ENCODE measurements at regions not wholly inside any gene's neighbourhood (a gene's known extent, or its start where the extent isn't known, plus 50 kb on each side); places are given as distances from the start of the nearest gene placed in this dataset.

GRCh38 chr9:515665-516064 lies 301.0 kb downstream of the DOCK8 start:
- no peaks in the 10 kb centered on the region for H3K4me1 ChIP-seq (ENCODE audit: insufficient read depth, insufficient read length)

DNA sequence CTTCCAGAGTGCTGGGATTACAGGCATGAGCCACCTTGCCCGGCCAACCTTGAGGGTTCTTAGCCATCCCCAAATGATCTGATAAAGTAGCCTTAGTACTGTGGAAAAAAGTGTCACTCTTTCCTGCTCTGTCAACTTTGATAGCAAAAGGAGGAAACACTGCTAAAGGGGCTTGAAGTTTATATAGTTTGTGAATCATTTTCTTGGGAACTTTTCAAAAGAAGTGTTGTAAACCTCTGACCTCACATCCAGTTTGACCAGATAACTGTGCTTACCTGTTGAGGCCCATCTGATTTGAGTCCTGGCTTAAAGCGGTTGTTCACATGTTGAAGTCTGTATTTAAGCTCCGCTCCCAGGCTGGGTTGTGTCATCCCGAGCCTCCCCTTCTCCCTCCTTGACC lies 303.3 kb downstream of the DOCK8 start:
- Histone ChIP-seq H3K9me3 (ENCODE audit: insufficient read depth, low read length) (no peaks in the 10 kb centered on the region), H3K4me3 (ENCODE audit: insufficient read length, low read depth) (no peak overlapping the region), H3K9ac (ENCODE audit: insufficient read length, low read depth) (no peak overlapping the region), H3K36me3 (ENCODE audit: insufficient read depth, insufficient read length, low read length) (no peaks in the 10 kb centered on the region), H3K4me1 (ENCODE audit: insufficient read depth, insufficient read length) (no peaks in the 10 kb centered on the region), H3K27me3 (ENCODE audit: insufficient read depth, insufficient read length) (no peaks in the 10 kb centered on the region)
- no peak for TF ChIP-seq ZNF274 (IDR thresholded peaks at IDR 0.05; ENCODE audit: low read depth, low read length)
- TF ChIP-seq SUZ12 (IDR thresholded peaks at IDR 0.05; ENCODE audit: extremely low read depth, insufficient read depth, insufficient read length) = no peak
- no peak for TF ChIP-seq YY1 (IDR thresholded peaks at IDR 0.05; ENCODE audit: insufficient read depth, insufficient read length)
- no peak for DNase-seq (ENCODE audit: low read depth, low spot score)

More at GRCh38 chr9:515665-516064, 301.0 kb downstream of the DOCK8 start:
- H3K4me3 ChIP-seq (ENCODE audit: insufficient read length, low read depth) = no peak overlapping the region
- H3K36me3 ChIP-seq (ENCODE audit: insufficient read depth, insufficient read length, low read length) = no peaks in the 10 kb centered on the region
- TF ChIP-seq ZNF274 (IDR thresholded peaks at IDR 0.05; ENCODE audit: low read depth, low read length) (no peak), YY1 (IDR thresholded peaks at IDR 0.05; ENCODE audit: insufficient read depth, insufficient read length) (no peak), SUZ12 (IDR thresholded peaks at IDR 0.05; ENCODE audit: extremely low read depth, insufficient read depth, insufficient read length) (no peak)
- H3K9ac ChIP-seq (ENCODE audit: insufficient read length, low read depth) = no peak overlapping the region
- H3K9me3 ChIP-seq (ENCODE audit: insufficient read depth, low read length) = no peaks in the 10 kb centered on the region
- H3K27me3 ChIP-seq (ENCODE audit: insufficient read depth, insufficient read length) = no peaks in the 10 kb centered on the region
- DNase-seq (ENCODE audit: low read depth, low spot score) = no peak

DNA sequence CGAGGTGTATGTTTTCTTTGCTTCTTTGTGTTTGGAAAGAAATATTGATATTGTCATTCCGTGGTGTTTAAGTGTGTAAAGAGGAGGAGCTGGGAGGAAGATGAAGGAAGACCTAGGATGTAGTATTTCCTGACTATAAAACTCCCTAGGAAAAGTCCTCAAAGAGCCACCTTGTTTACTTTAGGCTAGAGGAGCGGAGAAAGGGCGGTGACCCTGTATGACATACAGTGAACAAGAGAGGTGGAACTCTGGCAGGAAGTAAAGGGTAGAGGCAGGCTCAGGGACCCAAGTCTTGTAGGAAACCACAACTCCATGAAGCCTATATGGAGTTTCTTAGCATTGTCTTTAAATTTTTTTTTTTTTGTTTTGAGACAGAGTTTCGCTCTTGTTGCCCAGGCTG lies 303.9 kb downstream of the DOCK8 start:
- Histone ChIP-seq H3K9ac (ENCODE audit: insufficient read length, low read depth) (no peak overlapping the region), H3K4me3 (ENCODE audit: insufficient read length, low read depth) (no peak overlapping the region), H3K36me3 (ENCODE audit: insufficient read depth, insufficient read length, low read length) (no peaks in the 10 kb centered on the region), H3K9me3 (ENCODE audit: insufficient read depth, low read length) (no peaks in the 10 kb centered on the region), H3K27me3 (ENCODE audit: insufficient read depth, insufficient read length) (no peaks in the 10 kb centered on the region), H3K4me1 (ENCODE audit: insufficient read depth, insufficient read length) (no peaks in the 10 kb centered on the region)
- DNase-seq (ENCODE audit: low read depth, low spot score) = no peak
- TF ChIP-seq ZNF274 (IDR thresholded peaks at IDR 0.05; ENCODE audit: low read depth, low read length) (no peak), YY1 (IDR thresholded peaks at IDR 0.05; ENCODE audit: insufficient read depth, insufficient read length) (no peak), SUZ12 (IDR thresholded peaks at IDR 0.05; ENCODE audit: extremely low read depth, insufficient read depth, insufficient read length) (no peak)

DNA sequence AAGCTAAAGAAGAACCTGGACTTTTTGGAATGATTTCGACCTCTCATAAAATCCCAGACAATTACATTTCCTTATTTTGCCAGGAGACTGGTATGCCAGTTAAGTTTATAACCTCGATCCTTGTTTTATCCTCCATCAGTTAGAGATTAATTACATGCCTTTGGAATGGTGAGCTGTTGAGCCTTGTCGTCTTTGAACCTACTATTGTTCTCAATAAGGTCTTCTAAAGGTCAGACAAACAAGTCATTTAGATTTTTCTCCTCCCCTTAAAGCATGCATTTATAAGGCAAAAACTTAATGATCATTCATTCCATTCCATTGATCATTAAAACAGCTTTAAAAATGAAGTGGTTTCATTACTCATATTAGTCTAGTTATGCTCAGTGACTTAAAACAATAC lies 304.9 kb downstream of the DOCK8 start:
- no peak for DNase-seq (ENCODE audit: low read depth, low spot score)
- Histone ChIP-seq H3K9me3 (ENCODE audit: insufficient read depth, low read length) (no peaks in the 10 kb centered on the region), H3K9ac (ENCODE audit: insufficient read length, low read depth) (no peak overlapping the region), H3K36me3 (ENCODE audit: insufficient read depth, insufficient read length, low read length) (no peaks in the 10 kb centered on the region), H3K27me3 (ENCODE audit: insufficient read depth, insufficient read length) (no peaks in the 10 kb centered on the region), H3K4me1 (ENCODE audit: insufficient read depth, insufficient read length) (no peaks in the 10 kb centered on the region), H3K4me3 (ENCODE audit: insufficient read length, low read depth) (no peak overlapping the region)
- TF ChIP-seq ZNF274 (IDR thresholded peaks at IDR 0.05; ENCODE audit: low read depth, low read length) (no peak), SUZ12 (IDR thresholded peaks at IDR 0.05; ENCODE audit: extremely low read depth, insufficient read depth, insufficient read length) (no peak), YY1 (IDR thresholded peaks at IDR 0.05; ENCODE audit: insufficient read depth, insufficient read length) (no peak)

GRCh38 chr9:520302-520701 lies 305.6 kb downstream of the DOCK8 start:
- H3K4me1 ChIP-seq (ENCODE audit: insufficient read depth, insufficient read length) = no peaks in the 10 kb centered on the region
- no peaks in the 10 kb centered on the region for H3K36me3 ChIP-seq (ENCODE audit: insufficient read depth, insufficient read length, low read length)
- no peak for DNase-seq (ENCODE audit: low read depth, low spot score)
- no peaks in the 10 kb centered on the region for H3K27me3 ChIP-seq (ENCODE audit: insufficient read depth, insufficient read length)
- H3K9ac ChIP-seq (ENCODE audit: insufficient read length, low read depth) = no peak overlapping the region
- no peak overlapping the region for H3K4me3 ChIP-seq (ENCODE audit: insufficient read length, low read depth)
- TF ChIP-seq SUZ12 (IDR thresholded peaks at IDR 0.05; ENCODE audit: extremely low read depth, insufficient read depth, insufficient read length) (no peak), YY1 (IDR thresholded peaks at IDR 0.05; ENCODE audit: insufficient read depth, insufficient read length) (no peak), ZNF274 (IDR thresholded peaks at IDR 0.05; ENCODE audit: low read depth, low read length) (no peak)
- no peaks in the 10 kb centered on the region for H3K9me3 ChIP-seq (ENCODE audit: insufficient read depth, low read length)

DNA sequence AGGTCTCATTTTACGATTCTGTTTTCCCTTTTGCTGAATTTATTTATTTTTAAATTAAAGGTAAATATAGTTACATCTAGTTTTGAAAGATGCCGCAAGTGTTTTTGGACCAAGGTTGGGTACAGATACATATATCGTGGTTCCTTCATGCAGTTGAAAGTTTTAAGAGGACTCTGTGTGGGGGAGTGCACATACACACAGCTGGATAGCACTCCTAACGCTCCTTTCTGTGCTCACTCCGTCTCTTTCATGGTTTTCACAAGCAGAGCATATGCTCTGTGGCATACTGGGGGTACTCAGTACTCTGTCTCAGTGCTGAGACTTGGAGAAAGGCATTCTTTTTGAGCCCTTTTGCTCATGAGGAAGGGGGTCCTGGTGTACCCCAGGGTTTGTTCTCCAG lies 307.5 kb downstream of the DOCK8 start:
- TF ChIP-seq SUZ12 (IDR thresholded peaks at IDR 0.05; ENCODE audit: extremely low read depth, insufficient read depth, insufficient read length) = no peak
- TF ChIP-seq ZNF274 (IDR thresholded peaks at IDR 0.05; ENCODE audit: low read depth, low read length) = no peak
- no peak for TF ChIP-seq YY1 (IDR thresholded peaks at IDR 0.05; ENCODE audit: insufficient read depth, insufficient read length)
- no peaks in the 10 kb centered on the region for H3K9me3 ChIP-seq (ENCODE audit: insufficient read depth, low read length)
- peaks cover 3% of the 10 kb centered on the region for H3K36me3 ChIP-seq (ENCODE audit: insufficient read depth, insufficient read length, low read length)
- H3K4me1 ChIP-seq (ENCODE audit: insufficient read depth, insufficient read length) = no peaks in the 10 kb centered on the region
- no peak overlapping the region for H3K9ac ChIP-seq (ENCODE audit: insufficient read length, low read depth)
- no peaks in the 10 kb centered on the region for H3K27me3 ChIP-seq (ENCODE audit: insufficient read depth, insufficient read length)
- no peak overlapping the region for H3K4me3 ChIP-seq (ENCODE audit: insufficient read length, low read depth)
- DNase-seq (ENCODE audit: low read depth, low spot score) = no peak

DNA sequence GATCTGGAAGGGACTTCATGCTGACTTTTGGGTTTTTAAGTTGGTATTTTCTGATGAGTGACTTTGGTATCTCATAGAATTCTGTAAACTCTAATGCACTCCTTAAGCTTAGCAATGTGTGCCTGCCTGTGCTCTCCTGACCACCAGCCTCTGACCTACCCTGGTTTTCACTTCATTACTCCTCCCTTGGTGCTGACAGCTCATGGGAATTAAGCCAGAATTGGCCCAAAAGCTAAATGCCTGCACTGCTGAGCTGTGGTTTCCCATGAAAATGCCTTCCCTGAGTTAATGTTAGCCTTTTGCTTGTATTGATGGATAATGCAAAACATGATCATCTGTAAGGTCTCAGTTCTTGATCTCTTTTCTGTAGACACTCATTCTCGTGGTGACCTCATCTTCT lies 308.0 kb downstream of the DOCK8 start:
- no peak overlapping the region for H3K9ac ChIP-seq (ENCODE audit: insufficient read length, low read depth)
- no peaks in the 10 kb centered on the region for H3K27me3 ChIP-seq (ENCODE audit: insufficient read depth, insufficient read length)
- H3K4me1 ChIP-seq (ENCODE audit: insufficient read depth, insufficient read length) = no peaks in the 10 kb centered on the region
- no peaks in the 10 kb centered on the region for H3K9me3 ChIP-seq (ENCODE audit: insufficient read depth, low read length)
- H3K36me3 ChIP-seq (ENCODE audit: insufficient read depth, insufficient read length, low read length) = peaks cover 3% of the 10 kb centered on the region
- no peak for TF ChIP-seq SUZ12 (IDR thresholded peaks at IDR 0.05; ENCODE audit: extremely low read depth, insufficient read depth, insufficient read length)
- H3K4me3 ChIP-seq (ENCODE audit: insufficient read length, low read depth) = no peak overlapping the region
- no peak for DNase-seq (ENCODE audit: low read depth, low spot score)

DNA sequence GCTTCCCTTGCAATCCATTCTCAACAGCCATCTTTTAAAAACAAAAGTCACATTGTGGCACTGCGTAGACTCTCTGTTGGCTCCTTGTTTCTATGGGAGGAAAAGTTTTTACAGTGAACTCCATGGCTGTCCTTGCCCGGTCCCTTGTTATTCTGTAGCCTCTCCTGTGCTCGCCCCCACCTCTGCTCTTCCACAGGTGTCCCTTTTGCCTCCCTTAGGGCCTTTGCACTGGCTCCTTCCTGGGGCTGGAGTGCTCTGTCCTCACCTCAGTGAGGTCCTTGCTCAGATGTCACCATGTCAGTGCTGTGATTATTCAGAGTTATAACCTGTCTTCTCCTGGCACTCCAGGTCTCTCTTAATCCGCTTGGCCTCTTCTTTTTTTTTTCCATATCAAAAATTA lies 308.8 kb downstream of the DOCK8 start:
- Histone ChIP-seq H3K4me1 (ENCODE audit: insufficient read depth, insufficient read length) (no peaks in the 10 kb centered on the region), H3K4me3 (ENCODE audit: insufficient read length, low read depth) (no peak overlapping the region), H3K9me3 (ENCODE audit: insufficient read depth, low read length) (no peaks in the 10 kb centered on the region), H3K36me3 (ENCODE audit: insufficient read depth, insufficient read length, low read length) (peaks cover 3% of the 10 kb centered on the region), H3K9ac (ENCODE audit: insufficient read length, low read depth) (no peak overlapping the region), H3K27me3 (ENCODE audit: insufficient read depth, insufficient read length) (no peaks in the 10 kb centered on the region)
- no peak for TF ChIP-seq YY1 (IDR thresholded peaks at IDR 0.05; ENCODE audit: insufficient read depth, insufficient read length)
- no peak for TF ChIP-seq ZNF274 (IDR thresholded peaks at IDR 0.05; ENCODE audit: low read depth, low read length)
- no peak for TF ChIP-seq SUZ12 (IDR thresholded peaks at IDR 0.05; ENCODE audit: extremely low read depth, insufficient read depth, insufficient read length)
- no peak for DNase-seq (ENCODE audit: low read depth, low spot score)

All from NT2/D1 (cell line).